AG04450 (cell line): ENCODE measurements at regions not wholly inside any gene's neighbourhood (a gene's known extent, or its start where the extent isn't known, plus 50 kb on each side); places are given as distances from the start of the nearest gene placed in this dataset.

ENCODE experiments used
- CTCF ChIA-PET: fragments of 300-600, 350-600 bp; formaldehyde crosslinking; extraction: SDS; loops from one replicate; lab custom pipeline; 2022; ENCODE audit warnings: antibody characterized with exemption, inconsistent platforms; lab: Charles Lee
- POLR2A ChIA-PET: fragments of 350-600 bp; formaldehyde crosslinking; extraction: SDS; loops from one replicate; lab custom pipeline; 2021; ENCODE audit warnings: antibody characterized with exemption, inconsistent platforms; lab: Yijun Ruan, JAX
- DNase-seq: peaks from one replicate; pipeline ENCODE4 v3.0.0-alpha.2; 2011; ENCODE audit warnings: low read depth, low spot score
- H3K27ac ChIP-seq: one replicate; pipeline ENCODE4 v1.5.1; 2012; ENCODE audit warnings: low read depth, low read length, control low read depth
- H3K27me3 ChIP-seq: one replicate; pipeline ENCODE4 v1.6.0; 2012; ENCODE audit warnings: low read length; ENCODE audit not compliant: control insufficient read depth, insufficient read depth
- H3K4me3 ChIP-seq: 2 replicates; pipeline ENCODE4 v1.5.1; 2011; ENCODE audit warnings: mild to moderate bottlenecking, low read depth, low read length, control low read depth
- H3K9me3 ChIP-seq: 2 replicates; pipeline ENCODE4 v1.5.1; 2012; ENCODE audit warnings: low read length; ENCODE audit not compliant: control insufficient read depth, insufficient read depth
- CTCF ChIP-seq: IDR thresholded peaks from 2 replicates; pipeline ENCODE4 v1.5.1; 2011; ENCODE audit warnings: low read depth, low read length, control low read depth, inconsistent platforms

GRCh38 chr16:48447940-48448536 is 62.8 kb upstream of the SIAH1 start:
- POLR2A ChIA-PET: no interaction called here
- CTCF ChIA-PET: interaction anchor here (0.5 to 1.3 kb wide), 2 partner anchors 83 to 1302 kb away, joined by 3 read pairs; no protein-coding TSS in a partner anchor
- no peak for DNase-seq

GRCh38 chr16:48447428-48447827 is 62.2 kb upstream of the SIAH1 start:
- Histone ChIP-seq H3K4me3 (no peak overlapping the region), H3K9me3 (no peaks in the 10 kb centered on the region), H3K27ac (no peak overlapping the region), H3K27me3 (no peaks in the 10 kb centered on the region)
- POLR2A ChIA-PET: no interaction called here
- CTCF ChIA-PET: interaction anchor here (0.5 kb wide), 1 partner anchor 1301 kb away, joined by 3 read pairs; no protein-coding TSS in a partner anchor
- no peak for TF ChIP-seq CTCF
- DNase-seq: no peak

More at GRCh38 chr16:48447940-48448536, 62.8 kb upstream of the SIAH1 start:
- Histone ChIP-seq H3K27ac (no peak overlapping the region), H3K9me3 (no peaks in the 10 kb centered on the region), H3K4me3 (no peak overlapping the region), H3K27me3 (no peaks in the 10 kb centered on the region)
- TF ChIP-seq CTCF: no peak

GRCh38 chr16:48446534-48446920 is 61.3 kb upstream of the SIAH1 start:
- no peak for TF ChIP-seq CTCF
- Histone ChIP-seq H3K27ac (no peak overlapping the region), H3K4me3 (no peak overlapping the region), H3K27me3 (no peaks in the 10 kb centered on the region), H3K9me3 (no peaks in the 10 kb centered on the region)
- CTCF ChIA-PET: interaction anchor here (0.9 kb wide), 1 partner anchor 177 kb away, joined by 3 read pairs; no protein-coding TSS in a partner anchor
- no peak for DNase-seq
- POLR2A ChIA-PET: no interaction called here

GRCh38 chr16:48445782-48446533 is 60.7 kb upstream of the SIAH1 start:
- Histone ChIP-seq H3K27me3 (no peaks in the 10 kb centered on the region), H3K4me3 (no peak overlapping the region), H3K9me3 (no peaks in the 10 kb centered on the region), H3K27ac (peak overlapping the region; percentile 98)
- ChIA-PET POLR2A (no interaction called here), CTCF (interaction anchor here (0.9 kb wide), 1 partner anchor 177 kb away, joined by 3 read pairs; no protein-coding TSS in a partner anchor)
- no peak for TF ChIP-seq CTCF
- DNase-seq: no peak

- Histone ChIP-seq H3K9me3 (no peaks in the 10 kb centered on the region), H3K27ac (peak overlapping the region; percentile 98), H3K4me3 (no peak overlapping the region), H3K27me3 (no peaks in the 10 kb centered on the region)
- CTCF ChIA-PET: no interaction called here
- no peak for TF ChIP-seq CTCF
- POLR2A ChIA-PET: interaction anchor here (1.0 kb wide), 1 partner anchor 37 kb away, joined by 5 read pairs; no protein-coding TSS in a partner anchor
- DNase-seq: peak; percentile 58
These were observed 59.4 kb upstream of the SIAH1 start for GRCh38 chr16:48444574-48444973.
